HG03064 (cell line): ENCODE measurements at regions not wholly inside any gene's neighbourhood (a gene's known extent, or its start where the extent isn't known, plus 50 kb on each side); places are given as distances from the start of the nearest gene placed in this dataset.

Experiments used
- ATAC-seq: cut with Tn5 transposase; IDR thresholded peaks from one replicate; pipeline ENCODE4 v1.9.1; 2021; ENCODE audit warnings: low read depth; ENCODE audit not compliant: unreplicated experiment

GRCh38 chr1:172883387-172883791, 167.4 kb downstream of the TNFSF18 start:
- ATAC-seq, result no peak

- ATAC-seq, result no peak
Observed at GRCh38 chr1:172883844-172884243, 166.9 kb downstream of the TNFSF18 start.

- no peak for ATAC-seq
Observed at GRCh38 chr1:172885411-172885810, 165.3 kb downstream of the TNFSF18 start.

- ATAC-seq, result no peak
Observed at GRCh38 chr1:172885971-172886370, 164.8 kb downstream of the TNFSF18 start.

- no peak for ATAC-seq
Observed at GRCh38 chr1:172887162-172887561, 163.6 kb downstream of the TNFSF18 start.

GRCh38 chr1:172893146-172893841, 157.4 kb downstream of the TNFSF18 start:
- ATAC-seq, result no peak

- no peak for ATAC-seq
Observed at GRCh38 chr1:172894349-172895049, 156.2 kb downstream of the TNFSF18 start.

GRCh38 chr1:172895050-172895460, 155.7 kb downstream of the TNFSF18 start:
- ATAC-seq, result no peak

- no peak for ATAC-seq
Observed at GRCh38 chr1:172895761-172896160, 155.0 kb downstream of the TNFSF18 start.

GRCh38 chr1:172897738-172898137, 153.0 kb downstream of the TNFSF18 start:
- no peak for ATAC-seq

- ATAC-seq, result no peak
Observed at GRCh38 chr1:172898866-172899265, 151.9 kb downstream of the TNFSF18 start.

GRCh38 chr1:172900376-172900997, 150.3 kb downstream of the TNFSF18 start:
- no peak for ATAC-seq

- no peak for ATAC-seq
Observed at GRCh38 chr1:172902200-172902599, 148.5 kb downstream of the TNFSF18 start.

GRCh38 chr1:172902861-172903381, 147.8 kb downstream of the TNFSF18 start:
- no peak for ATAC-seq

GRCh38 chr1:172903581-172904220, 147.0 kb downstream of the TNFSF18 start:
- no peak for ATAC-seq

GRCh38 chr1:172905452-172905851, 145.3 kb downstream of the TNFSF18 start:
- ATAC-seq, result no peak

GRCh38 chr1:172906778-172907592, 143.8 kb downstream of the TNFSF18 start:
- ATAC-seq, result no peak

- no peak for ATAC-seq
Observed at GRCh38 chr1:172907834-172908326, 142.9 kb downstream of the TNFSF18 start.

- ATAC-seq, result no peak
Observed at GRCh38 chr1:172909606-172910326, 141.0 kb downstream of the TNFSF18 start.
